ENCODE measurements at regions not wholly inside any gene's neighbourhood (a gene's known extent, or its start where the extent isn't known, plus 50 kb on each side); places are given as distances from the start of the nearest gene placed in this dataset.

DNA sequence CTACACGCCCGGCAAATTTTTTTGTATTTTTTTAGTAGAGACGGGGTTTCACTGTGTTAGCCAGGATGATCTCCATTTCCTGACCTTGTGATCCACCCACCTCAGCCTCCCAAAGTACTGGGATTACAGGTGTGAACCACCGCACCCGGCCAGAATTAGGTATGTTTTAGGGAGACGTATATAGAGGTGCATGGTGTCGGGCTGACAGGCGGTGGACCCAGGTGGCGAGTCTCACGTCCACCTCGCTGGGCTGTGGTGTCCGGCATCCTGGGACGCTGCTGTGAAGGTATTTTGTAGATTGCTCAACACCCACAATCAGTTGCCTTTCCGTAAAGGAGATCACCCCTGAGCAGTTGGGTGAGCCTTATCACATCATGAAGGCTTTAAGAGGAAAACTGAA, 728.6 kb downstream of the BRD1 start:
- Histone ChIP-seq H3K9ac (ENCODE audit: low read length) (no peak overlapping the region), H2AFZ (ENCODE audit: insufficient read depth, low read depth, low read length, poor library complexity, severe bottlenecking) (no peak overlapping the region), H3K4me2 (replicated peaks; ENCODE audit: low read depth, low read length, poor library complexity, severe bottlenecking) (no peak overlapping the region), H3K36me3 (replicated peaks in 1 of 2; ENCODE audit: control extremely low read depth in 1 of 2, control insufficient read depth in 1 of 2, extremely low read depth in 1 of 2, insufficient read depth in 2 of 2, low read length in 1 of 2) (no peaks in the 10 kb centered on the region), H4K20me1 (ENCODE audit: control insufficient read depth, insufficient read depth, low read length, poor library complexity, severe bottlenecking) (no peaks in the 10 kb centered on the region), H3K27ac (ENCODE audit: low read length in 2 of 2) (no peak overlapping the region), H3K4me3 (ENCODE audit: control extremely low read depth in 1 of 5, extremely low read depth in 1 of 5, insufficient read depth in 1 of 5, low read depth in 2 of 5, low read length in 4 of 5) (no peak overlapping the region), H3K27me3 (replicated peaks in 1 of 4; ENCODE audit: control extremely low read depth in 1 of 4, control insufficient read depth in 3 of 4, insufficient read depth in 4 of 4, low read length in 3 of 4) (no peaks in the 10 kb centered on the region), H3K4me1 (ENCODE audit: control insufficient read depth in 2 of 2, insufficient read depth in 2 of 2, low read length in 2 of 2) (peaks cover 0 to 8% of the 10 kb centered on the region in 2 donors), H3K79me2 (ENCODE audit: control insufficient read depth, insufficient read depth, low read length) (no peaks in the 10 kb centered on the region), H3K9me3 (ENCODE audit: control extremely low read depth in 1 of 3, control insufficient read depth in 2 of 3, insufficient read depth in 1 of 3, low read length in 2 of 3) (peaks cover 0 to 13% (median 0%) of the 10 kb centered on the region in 3 donors)
- DNase-seq = no peak
- ChIA-PET CTCF (no interaction called here), POLR2A (no interaction called here)
- ATAC-seq (ENCODE audit: low read depth) = no peak
- TF ChIP-seq EZH2 (IDR thresholded peaks at IDR 0.05; ENCODE audit: borderline replicate concordance, insufficient read depth, low read depth, low read length, poor library complexity, severe bottlenecking) = no peak
- TF ChIP-seq, protein P1, sequence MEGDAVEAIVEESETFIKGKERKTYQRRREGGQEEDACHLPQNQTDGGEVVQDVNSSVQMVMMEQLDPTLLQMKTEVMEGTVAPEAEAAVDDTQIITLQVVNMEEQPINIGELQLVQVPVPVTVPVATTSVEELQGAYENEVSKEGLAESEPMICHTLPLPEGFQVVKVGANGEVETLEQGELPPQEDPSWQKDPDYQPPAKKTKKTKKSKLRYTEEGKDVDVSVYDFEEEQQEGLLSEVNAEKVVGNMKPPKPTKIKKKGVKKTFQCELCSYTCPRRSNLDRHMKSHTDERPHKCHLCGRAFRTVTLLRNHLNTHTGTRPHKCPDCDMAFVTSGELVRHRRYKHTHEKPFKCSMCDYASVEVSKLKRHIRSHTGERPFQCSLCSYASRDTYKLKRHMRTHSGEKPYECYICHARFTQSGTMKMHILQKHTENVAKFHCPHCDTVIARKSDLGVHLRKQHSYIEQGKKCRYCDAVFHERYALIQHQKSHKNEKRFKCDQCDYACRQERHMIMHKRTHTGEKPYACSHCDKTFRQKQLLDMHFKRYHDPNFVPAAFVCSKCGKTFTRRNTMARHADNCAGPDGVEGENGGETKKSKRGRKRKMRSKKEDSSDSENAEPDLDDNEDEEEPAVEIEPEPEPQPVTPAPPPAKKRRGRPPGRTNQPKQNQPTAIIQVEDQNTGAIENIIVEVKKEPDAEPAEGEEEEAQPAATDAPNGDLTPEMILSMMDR (IDR thresholded peaks at IDR 0.05) = no peak
- Mint-ChIP-seq H3K4me3 (no peak overlapping the region), H3K4me1 (no peaks in the 10 kb centered on the region), H3K9me3 (ENCODE audit: insufficient read depth) (no peaks in the 10 kb centered on the region), H3K27ac (no peak overlapping the region), H3K27me3 (peaks cover 13% of the 10 kb centered on the region)
- 96% methylated on average over 9 of the region's 14 CpGs for WGBS (ENCODE audit: insufficient coverage)
- intact Hi-C loops (cut with micrococcal nuclease) = no loop called here

DNA sequence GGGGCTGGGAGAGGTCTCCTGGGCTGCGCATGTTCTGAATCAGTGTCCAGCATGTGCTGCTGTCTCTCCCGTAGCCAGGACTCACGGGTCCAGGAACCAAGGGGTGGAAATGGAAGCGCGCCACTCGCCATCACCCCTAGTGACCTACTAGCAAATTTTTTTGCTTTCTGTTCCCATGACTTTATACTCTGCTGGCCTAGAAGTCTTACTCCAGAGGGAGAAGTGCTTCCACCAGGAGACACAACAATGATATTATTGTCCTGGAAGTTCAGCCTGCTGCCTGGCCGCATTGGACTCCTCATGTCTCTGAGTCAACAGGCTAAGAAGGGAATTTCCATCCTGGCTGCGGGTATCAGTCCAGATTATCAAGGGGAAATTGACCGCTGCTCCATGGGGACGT, 729.7 kb downstream of the BRD1 start:
- no peaks in the 10 kb centered on the region for H4K20me1 ChIP-seq (ENCODE audit: control insufficient read depth, insufficient read depth, low read length, poor library complexity, severe bottlenecking)
- intact Hi-C loops (cut with micrococcal nuclease) = no loop called here
- Mint-ChIP-seq H3K4me1 (no peaks in the 10 kb centered on the region), H3K4me3 (no peak overlapping the region), H3K27ac (no peak overlapping the region), H3K27me3 (peaks cover 13% of the 10 kb centered on the region), H3K9me3 (ENCODE audit: insufficient read depth) (no peaks in the 10 kb centered on the region)
- peaks cover 0 to 14% of the 10 kb centered on the region in 2 donors for H3K4me1 ChIP-seq (ENCODE audit: control insufficient read depth in 2 of 2, insufficient read depth in 2 of 2, low read length in 2 of 2)
- no peaks in the 10 kb centered on the region for H3K27me3 ChIP-seq (replicated peaks in 1 of 4; ENCODE audit: control extremely low read depth in 1 of 4, control insufficient read depth in 3 of 4, insufficient read depth in 4 of 4, low read length in 3 of 4)
- no peaks in the 10 kb centered on the region for H3K79me2 ChIP-seq (ENCODE audit: control insufficient read depth, insufficient read depth, low read length)
- ChIA-PET POLR2A (no interaction called here), CTCF (no interaction called here)
- no peak overlapping the region for H3K4me2 ChIP-seq (replicated peaks; ENCODE audit: low read depth, low read length, poor library complexity, severe bottlenecking)
- no peak overlapping the region for H3K9ac ChIP-seq (ENCODE audit: low read length)
- H3K36me3 ChIP-seq (replicated peaks in 1 of 2; ENCODE audit: control extremely low read depth in 1 of 2, control insufficient read depth in 1 of 2, extremely low read depth in 1 of 2, insufficient read depth in 2 of 2, low read length in 1 of 2) = no peaks in the 10 kb centered on the region
- H3K9me3 ChIP-seq (ENCODE audit: control extremely low read depth in 1 of 3, control insufficient read depth in 2 of 3, insufficient read depth in 1 of 3, low read length in 2 of 3) = peaks cover 0 to 13% (median 0%) of the 10 kb centered on the region in 3 donors
- no peak overlapping the region for H2AFZ ChIP-seq (ENCODE audit: insufficient read depth, low read depth, low read length, poor library complexity, severe bottlenecking)
- no peak overlapping the region for H3K27ac ChIP-seq (ENCODE audit: low read length in 2 of 2)
- DNase-seq (no peak), ATAC-seq (ENCODE audit: low read depth) (no peak)
- TF ChIP-seq EZH2 (IDR thresholded peaks at IDR 0.05; ENCODE audit: borderline replicate concordance, insufficient read depth, low read depth, low read length, poor library complexity, severe bottlenecking) = no peak
- TF ChIP-seq, protein P1 (IDR thresholded peaks at IDR 0.05) = no peak
- 94% methylated on average over 9 of the region's 10 CpGs for whole genome bisulfite sequencing (ENCODE audit: insufficient coverage)
- no peak overlapping the region for H3K4me3 ChIP-seq (ENCODE audit: control extremely low read depth in 1 of 5, extremely low read depth in 1 of 5, insufficient read depth in 1 of 5, low read depth in 2 of 5, low read length in 4 of 5)
